ENCODE measurements at regions not wholly inside any gene's neighbourhood (a gene's known extent, or its start where the extent isn't known, plus 50 kb on each side); places are given as distances from the start of the nearest gene placed in this dataset.

GRCh38 chr12:18183141-18183540 is 78.2 kb upstream of the PIK3C2G start:
- H3K36me3 ChIP-seq (ENCODE audit: insufficient read depth, low read length), result no peaks in the 10 kb centered on the region
- no peak overlapping the region for H2AFZ ChIP-seq (ENCODE audit: low read depth, low read length)
- no peak overlapping the region for H3K4me2 ChIP-seq (ENCODE audit: insufficient read depth, low read length)
- no peaks in the 10 kb centered on the region for H3K27me3 ChIP-seq (ENCODE audit: insufficient read depth, low read length, poor library complexity)
- ATAC-seq (ENCODE audit: insufficient read depth, low read depth), result no peak
- H3K27ac ChIP-seq (ENCODE audit: low read length), result no peak overlapping the region
- no peaks in the 10 kb centered on the region for H3K9me3 ChIP-seq (ENCODE audit: insufficient read depth, low read length, severe bottlenecking)
- no peak overlapping the region for H3K4me3 ChIP-seq (ENCODE audit: low read depth in 1 of 2, low read length in 2 of 2)
- H3K4me1 ChIP-seq (ENCODE audit: insufficient read depth, low read length), result no peaks in the 10 kb centered on the region
- H3K79me2 ChIP-seq (ENCODE audit: insufficient read depth, low read length), result no peaks in the 10 kb centered on the region
- TF ChIP-seq EZH2 (IDR thresholded peaks at IDR 0.05; ENCODE audit: borderline replicate concordance, low read depth, low read length, severe bottlenecking) (no peak), CTCF (IDR thresholded peaks at IDR 0.05; ENCODE audit: borderline replicate concordance, extremely low read depth, low read length, poor library complexity, severe bottlenecking) (no peak)
- no peak overlapping the region for H3K9ac ChIP-seq (ENCODE audit: low read depth, low read length)
- no peaks in the 10 kb centered on the region for H4K20me1 ChIP-seq (ENCODE audit: insufficient read depth, low read length)
- no peak for DNase-seq

GRCh38 chr12:18171571-18171970 is 81.6 kb upstream of the RERGL start:
- H4K20me1 ChIP-seq (ENCODE audit: insufficient read depth, low read length), result no peaks in the 10 kb centered on the region
- H3K9ac ChIP-seq (ENCODE audit: low read depth, low read length), result no peak overlapping the region
- no peaks in the 10 kb centered on the region for H3K27me3 ChIP-seq (ENCODE audit: insufficient read depth, low read length, poor library complexity)
- H3K4me2 ChIP-seq (ENCODE audit: insufficient read depth, low read length), result no peak overlapping the region
- no peaks in the 10 kb centered on the region for H3K36me3 ChIP-seq (ENCODE audit: insufficient read depth, low read length)
- peaks cover 7% of the 10 kb centered on the region for H3K9me3 ChIP-seq (ENCODE audit: insufficient read depth, low read length, severe bottlenecking)
- H3K4me1 ChIP-seq (ENCODE audit: insufficient read depth, low read length), result no peaks in the 10 kb centered on the region
- DNase-seq, result no peak
- no peak for ATAC-seq (ENCODE audit: insufficient read depth, low read depth)
- H3K4me3 ChIP-seq (ENCODE audit: low read depth in 1 of 2, low read length in 2 of 2), result no peak overlapping the region
- H3K79me2 ChIP-seq (ENCODE audit: insufficient read depth, low read length), result no peaks in the 10 kb centered on the region
- no peak overlapping the region for H2AFZ ChIP-seq (ENCODE audit: low read depth, low read length)
- H3K27ac ChIP-seq (ENCODE audit: low read length), result no peak overlapping the region
- TF ChIP-seq CTCF (IDR thresholded peaks at IDR 0.05; ENCODE audit: borderline replicate concordance, extremely low read depth, low read length, poor library complexity, severe bottlenecking) (no peak), EZH2 (IDR thresholded peaks at IDR 0.05; ENCODE audit: borderline replicate concordance, low read depth, low read length, severe bottlenecking) (no peak)

- H3K4me3 ChIP-seq (ENCODE audit: low read depth in 1 of 2, low read length in 2 of 2), result no peak overlapping the region
- H3K9ac ChIP-seq (ENCODE audit: low read depth, low read length), result no peak overlapping the region
- DNase-seq (no peak), ATAC-seq (ENCODE audit: insufficient read depth, low read depth) (no peak)
- no peaks in the 10 kb centered on the region for H3K36me3 ChIP-seq (ENCODE audit: insufficient read depth, low read length)
- H2AFZ ChIP-seq (ENCODE audit: low read depth, low read length), result no peak overlapping the region
- no peak overlapping the region for H3K27ac ChIP-seq (ENCODE audit: low read length)
- H3K79me2 ChIP-seq (ENCODE audit: insufficient read depth, low read length), result no peaks in the 10 kb centered on the region
- TF ChIP-seq CTCF (IDR thresholded peaks at IDR 0.05; ENCODE audit: borderline replicate concordance, extremely low read depth, low read length, poor library complexity, severe bottlenecking) (no peak), EZH2 (IDR thresholded peaks at IDR 0.05; ENCODE audit: borderline replicate concordance, low read depth, low read length, severe bottlenecking) (no peak)
- no peaks in the 10 kb centered on the region for H4K20me1 ChIP-seq (ENCODE audit: insufficient read depth, low read length)
- no peaks in the 10 kb centered on the region for H3K27me3 ChIP-seq (ENCODE audit: insufficient read depth, low read length, poor library complexity)
- peaks cover 3% of the 10 kb centered on the region for H3K9me3 ChIP-seq (ENCODE audit: insufficient read depth, low read length, severe bottlenecking)
- H3K4me2 ChIP-seq (ENCODE audit: insufficient read depth, low read length), result no peak overlapping the region
- no peaks in the 10 kb centered on the region for H3K4me1 ChIP-seq (ENCODE audit: insufficient read depth, low read length)
Measured at GRCh38 chr12:18168016-18168415, 78.0 kb upstream of the RERGL start.

GRCh38 chr12:18165889-18166288 is 75.9 kb upstream of the RERGL start:
- Histone ChIP-seq H3K4me2 (ENCODE audit: insufficient read depth, low read length) (no peak overlapping the region), H3K27ac (ENCODE audit: low read length) (no peak overlapping the region), H3K4me1 (ENCODE audit: insufficient read depth, low read length) (no peaks in the 10 kb centered on the region), H3K9me3 (ENCODE audit: insufficient read depth, low read length, severe bottlenecking) (no peaks in the 10 kb centered on the region), H3K27me3 (ENCODE audit: insufficient read depth, low read length, poor library complexity) (no peaks in the 10 kb centered on the region), H3K79me2 (ENCODE audit: insufficient read depth, low read length) (no peaks in the 10 kb centered on the region), H3K36me3 (ENCODE audit: insufficient read depth, low read length) (no peaks in the 10 kb centered on the region), H4K20me1 (ENCODE audit: insufficient read depth, low read length) (no peaks in the 10 kb centered on the region), H3K9ac (ENCODE audit: low read depth, low read length) (no peak overlapping the region), H2AFZ (ENCODE audit: low read depth, low read length) (no peak overlapping the region), H3K4me3 (ENCODE audit: low read depth in 1 of 2, low read length in 2 of 2) (no peak overlapping the region)
- no peak for ATAC-seq (ENCODE audit: insufficient read depth, low read depth)
- no peak for TF ChIP-seq EZH2 (IDR thresholded peaks at IDR 0.05; ENCODE audit: borderline replicate concordance, low read depth, low read length, severe bottlenecking)
- TF ChIP-seq CTCF (IDR thresholded peaks at IDR 0.05; ENCODE audit: borderline replicate concordance, extremely low read depth, low read length, poor library complexity, severe bottlenecking), result no peak
- DNase-seq, result no peak
